ENCODE measurements at regions not wholly inside any gene's neighbourhood (a gene's known extent, or its start where the extent isn't known, plus 50 kb on each side); places are given as distances from the start of the nearest gene placed in this dataset.

DNA sequence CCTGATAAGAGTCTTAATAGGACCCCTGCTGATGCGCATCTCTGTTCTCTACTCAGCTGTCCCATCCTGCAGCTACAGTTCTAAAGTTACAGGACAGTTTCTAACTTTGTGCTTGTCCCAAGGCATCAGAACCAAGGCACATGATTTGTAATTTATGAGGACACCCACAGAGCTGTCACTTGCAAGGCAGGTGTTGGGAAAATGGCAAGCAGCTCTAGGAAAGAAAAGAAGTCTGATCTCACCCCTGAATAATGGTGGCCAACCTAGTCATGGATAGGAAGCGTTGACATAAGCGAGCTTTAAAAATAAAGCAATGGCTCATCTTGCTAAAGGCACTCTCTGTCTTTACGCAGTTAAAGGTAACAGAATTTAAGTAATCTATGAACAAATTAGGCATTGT lies 127.6 kb upstream of the VGLL2 start:
- TF ChIP-seq, protein P1, sequence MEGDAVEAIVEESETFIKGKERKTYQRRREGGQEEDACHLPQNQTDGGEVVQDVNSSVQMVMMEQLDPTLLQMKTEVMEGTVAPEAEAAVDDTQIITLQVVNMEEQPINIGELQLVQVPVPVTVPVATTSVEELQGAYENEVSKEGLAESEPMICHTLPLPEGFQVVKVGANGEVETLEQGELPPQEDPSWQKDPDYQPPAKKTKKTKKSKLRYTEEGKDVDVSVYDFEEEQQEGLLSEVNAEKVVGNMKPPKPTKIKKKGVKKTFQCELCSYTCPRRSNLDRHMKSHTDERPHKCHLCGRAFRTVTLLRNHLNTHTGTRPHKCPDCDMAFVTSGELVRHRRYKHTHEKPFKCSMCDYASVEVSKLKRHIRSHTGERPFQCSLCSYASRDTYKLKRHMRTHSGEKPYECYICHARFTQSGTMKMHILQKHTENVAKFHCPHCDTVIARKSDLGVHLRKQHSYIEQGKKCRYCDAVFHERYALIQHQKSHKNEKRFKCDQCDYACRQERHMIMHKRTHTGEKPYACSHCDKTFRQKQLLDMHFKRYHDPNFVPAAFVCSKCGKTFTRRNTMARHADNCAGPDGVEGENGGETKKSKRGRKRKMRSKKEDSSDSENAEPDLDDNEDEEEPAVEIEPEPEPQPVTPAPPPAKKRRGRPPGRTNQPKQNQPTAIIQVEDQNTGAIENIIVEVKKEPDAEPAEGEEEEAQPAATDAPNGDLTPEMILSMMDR (conservative IDR thresholded peaks at IDR 0.05 in 1 of 2, IDR thresholded peaks at IDR 0.05 in 1 of 2; ENCODE audit: extremely low read depth in 1 of 2, insufficient read depth in 1 of 2, low read depth in 1 of 2, low read length in 2 of 2) = no peak
- TF ChIP-seq EZH2 (IDR thresholded peaks at IDR 0.05; ENCODE audit: borderline replicate concordance, low read length) = no peak
